CD4-positive, alpha-beta T cell treated with Interleukin-15 for 4 hours (primary cell): ENCODE measurements at regions not wholly inside any gene's neighbourhood (a gene's known extent, or its start where the extent isn't known, plus 50 kb on each side); places are given as distances from the start of the nearest gene placed in this dataset.

Experiments
- DNase-seq: peaks from one replicate; pipeline ENCODE4 v3.0.0-alpha.2; 2020; ENCODE audit warnings: low spot score

- no peak for DNase-seq
Observed at GRCh38 chr20:11588875-11589274, 328.8 kb upstream of the BTBD3 start.

DNA sequence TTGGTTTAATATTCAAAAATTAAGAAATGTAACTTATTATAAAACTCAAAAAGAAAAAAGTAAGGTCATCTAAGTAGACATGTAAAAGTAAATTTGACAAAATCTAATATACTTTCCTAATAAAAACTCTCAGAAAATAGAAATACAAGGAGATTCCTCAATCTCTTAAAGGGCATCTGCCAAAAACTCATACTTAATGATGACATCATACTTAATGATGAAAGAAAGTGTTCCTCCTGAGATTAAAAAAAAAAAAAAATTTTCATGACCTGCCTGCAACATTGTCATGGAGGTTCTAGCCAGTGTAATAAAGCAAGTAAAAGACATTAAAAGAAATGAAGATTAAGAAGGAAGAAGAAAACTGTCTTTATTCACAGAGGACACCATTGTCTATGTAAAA is 325.7 kb upstream of the BTBD3 start:
- no peak for DNase-seq

DNA sequence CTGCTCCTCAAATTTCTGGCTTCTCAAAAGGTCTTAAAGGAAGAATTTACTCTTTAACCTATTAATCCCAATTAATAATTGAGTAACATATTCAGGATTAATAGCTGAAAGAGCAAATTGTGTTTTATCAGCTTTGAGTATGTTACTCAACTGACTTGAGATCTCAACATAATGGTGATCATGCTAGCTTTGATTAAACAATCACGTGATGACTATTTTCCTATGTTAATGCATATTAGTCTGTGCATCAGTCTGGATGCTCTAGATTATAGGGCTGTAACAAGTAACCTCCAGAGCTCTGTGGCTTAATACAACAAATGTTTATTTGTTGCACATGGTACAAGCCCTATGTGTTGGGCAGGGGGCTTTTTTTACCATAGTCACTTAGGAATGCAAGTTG is 313.4 kb upstream of the BTBD3 start:
- DNase-seq = no peak

DNA sequence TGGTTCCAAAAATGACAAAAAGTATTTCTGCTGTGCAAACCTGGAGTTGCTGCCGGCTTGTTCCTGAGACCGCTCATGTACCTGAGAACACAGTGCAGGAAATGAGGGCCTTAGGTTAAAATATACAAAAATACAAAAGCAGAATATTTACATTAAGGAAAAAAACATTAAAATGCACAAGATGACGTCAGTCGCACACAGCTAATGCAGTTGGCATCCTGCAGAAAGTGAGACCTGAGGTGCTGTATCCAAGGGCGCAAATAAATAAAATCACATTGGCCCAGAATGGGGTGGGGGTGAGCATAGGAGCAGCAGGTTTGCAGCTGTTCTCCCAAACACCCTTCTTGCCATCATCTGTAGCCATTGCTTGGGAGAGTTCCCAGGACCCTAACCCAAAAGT is 310.6 kb upstream of the BTBD3 start:
- DNase-seq = no peak

- no peak for DNase-seq
Observed at GRCh38 chr20:11608736-11609135, 309.0 kb upstream of the BTBD3 start.

GRCh38 chr20:11624704-11625103 is 293.0 kb upstream of the BTBD3 start:
- no peak for DNase-seq

DNA sequence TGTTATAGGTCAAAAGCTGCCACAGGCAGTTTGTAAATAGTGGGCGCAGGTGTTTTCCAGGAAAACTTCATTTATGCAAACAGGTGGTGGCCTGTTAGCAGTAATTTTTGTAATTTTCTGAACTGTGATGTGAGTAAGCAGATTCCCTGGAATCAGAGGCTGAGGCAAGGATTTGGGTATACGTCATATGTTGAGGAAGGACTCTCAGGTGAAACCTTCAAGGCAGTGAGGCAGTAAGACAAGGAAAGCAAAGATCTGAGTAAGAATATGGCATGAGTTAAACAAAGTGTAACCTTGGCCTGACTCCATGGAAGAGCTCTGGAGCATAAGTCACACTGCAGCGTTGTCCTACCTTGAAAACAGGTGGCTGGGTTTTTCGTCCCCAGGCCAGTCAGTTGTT is 291.1 kb upstream of the BTBD3 start:
- no peak for DNase-seq

DNA sequence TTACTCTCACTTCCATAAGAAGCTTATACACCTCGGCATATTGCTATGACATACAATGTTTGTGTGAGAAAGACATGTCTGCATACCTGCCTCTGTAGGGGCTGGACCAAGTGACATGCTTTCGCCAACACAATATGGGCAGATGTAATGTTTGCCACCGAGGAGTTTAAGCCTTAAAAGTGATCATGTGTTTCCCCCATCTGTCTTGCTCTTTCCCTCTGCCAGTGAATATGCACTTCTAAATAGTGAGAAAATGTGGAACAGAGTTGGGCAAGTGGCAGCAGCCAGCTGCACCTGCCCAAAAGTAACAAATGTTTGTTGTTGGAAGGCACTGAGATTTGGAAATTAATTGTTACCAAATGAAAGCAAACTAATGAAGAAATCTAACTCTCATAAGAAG is 274.8 kb upstream of the BTBD3 start:
- no peak for DNase-seq

GRCh38 chr20:11646359-11646758 is 271.3 kb upstream of the BTBD3 start:
- DNase-seq = no peak

DNA sequence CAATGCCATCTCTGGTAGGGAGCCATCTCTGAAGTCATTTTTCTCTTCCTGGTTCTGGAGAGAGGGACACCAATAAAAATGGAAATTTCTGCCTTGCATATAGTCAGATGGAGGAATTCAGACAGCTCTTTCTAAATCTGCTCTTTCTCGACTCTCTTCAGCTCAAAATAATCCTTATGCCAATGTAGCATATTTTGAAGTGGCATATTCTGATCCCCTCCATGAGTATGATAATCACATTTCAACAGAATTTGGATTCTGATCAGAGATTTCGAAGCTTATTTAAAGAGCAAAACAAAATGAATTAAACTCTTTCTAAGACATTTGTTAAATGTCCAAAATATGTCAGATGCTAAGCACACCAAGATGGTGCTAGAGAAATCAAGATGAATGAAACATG is 267.1 kb upstream of the BTBD3 start:
- DNase-seq = no peak

DNA sequence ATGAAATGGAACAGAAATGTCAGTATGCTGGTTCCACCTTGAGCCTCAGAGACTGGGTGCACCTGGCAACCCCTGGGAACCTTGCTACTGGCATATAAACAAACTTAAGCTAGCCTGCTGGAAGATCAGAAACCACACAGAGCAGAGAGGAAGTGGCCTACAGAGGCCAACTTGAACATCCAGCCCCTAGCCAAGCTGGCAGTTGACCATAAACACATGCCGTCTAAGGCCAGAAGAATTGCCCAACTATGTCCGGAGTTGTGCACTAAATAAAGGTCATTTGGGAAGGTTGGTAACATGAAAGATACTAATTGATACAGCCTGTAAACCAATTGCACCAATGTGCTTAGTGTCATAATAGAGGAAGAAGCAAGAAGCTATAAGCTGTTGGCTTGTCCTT is 266.6 kb upstream of the BTBD3 start:
- DNase-seq = no peak

GRCh38 chr20:11651647-11652046 is 266.0 kb upstream of the BTBD3 start:
- no peak for DNase-seq

GRCh38 chr20:11652128-11652527 is 265.6 kb upstream of the BTBD3 start:
- no peak for DNase-seq

DNA sequence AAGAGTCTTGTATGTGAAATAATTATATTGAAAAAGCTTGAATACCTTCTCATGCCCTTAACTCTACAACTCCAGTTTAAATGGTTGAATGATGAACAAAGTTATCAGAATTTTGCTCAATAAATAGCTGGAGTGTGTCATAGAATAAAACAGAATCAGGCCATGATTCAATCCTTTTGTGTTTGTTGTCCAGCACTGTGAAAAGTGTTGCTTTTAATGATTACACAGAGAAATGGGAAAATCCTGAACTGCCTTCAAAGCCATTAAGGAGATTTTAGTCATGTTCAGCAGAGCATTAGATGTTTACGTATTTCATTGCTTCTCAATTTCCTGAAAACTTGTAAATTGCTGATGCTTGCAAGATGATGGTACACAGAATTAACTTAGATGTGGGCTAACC is 262.9 kb upstream of the BTBD3 start:
- DNase-seq = no peak

- no peak for DNase-seq
Observed at GRCh38 chr20:11660673-11661072, 257.0 kb upstream of the BTBD3 start.

GRCh38 chr20:11671015-11671511 is 246.6 kb upstream of the BTBD3 start:
- DNase-seq = no peak

DNA sequence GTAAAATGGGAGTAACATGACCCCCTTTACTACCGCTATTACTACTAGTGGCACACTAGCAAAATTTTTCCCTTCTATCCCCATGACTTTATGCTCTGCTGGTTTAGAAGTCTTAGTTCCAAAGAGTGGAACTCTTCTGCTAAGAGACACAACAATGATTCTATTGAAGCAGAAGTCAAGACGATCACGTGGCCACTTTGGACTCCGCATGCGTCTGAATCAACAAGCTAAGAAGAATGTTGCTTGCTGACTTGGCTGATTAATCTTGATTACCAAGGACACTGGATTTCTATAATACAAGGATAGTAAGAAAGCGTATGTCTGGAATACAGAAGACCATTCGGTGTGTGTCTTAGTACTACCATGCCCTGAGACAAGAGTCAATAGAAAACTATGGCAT is 244.7 kb upstream of the BTBD3 start:
- DNase-seq = no peak

DNA sequence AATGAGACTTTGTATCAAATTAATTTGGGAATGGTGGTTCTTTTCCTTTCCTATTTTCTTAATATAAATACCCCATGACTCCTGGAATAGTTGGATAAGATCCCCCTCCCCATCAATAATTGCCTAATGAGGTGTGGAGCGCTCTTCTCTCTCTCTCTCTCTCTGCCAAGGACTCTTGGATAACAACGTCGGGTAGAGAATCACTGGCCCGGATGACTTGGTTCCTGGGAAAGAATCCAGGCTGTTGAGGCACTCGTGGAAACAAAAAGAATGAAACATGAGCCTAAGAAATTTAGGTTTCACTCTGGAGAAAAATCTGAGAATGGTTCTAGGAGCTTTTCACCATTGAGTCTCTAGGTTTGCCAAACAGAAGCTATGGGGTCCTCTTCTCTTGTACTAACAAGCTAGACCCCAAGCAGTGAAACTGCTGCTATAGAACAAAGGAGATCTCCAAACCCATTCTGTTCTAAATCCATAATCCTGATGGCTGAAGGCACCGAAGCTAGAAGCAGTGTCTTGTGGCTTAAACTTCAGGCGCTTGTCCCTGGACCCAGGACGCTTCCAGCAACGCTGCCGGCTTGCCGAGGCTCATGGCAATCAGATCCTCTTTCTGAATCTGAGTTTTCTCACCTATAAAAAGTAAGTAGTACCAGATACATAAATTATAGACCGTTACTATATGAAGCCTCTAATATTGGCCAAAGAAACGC is 241.6 kb upstream of the BTBD3 start:
- DNase-seq = no peak

DNA sequence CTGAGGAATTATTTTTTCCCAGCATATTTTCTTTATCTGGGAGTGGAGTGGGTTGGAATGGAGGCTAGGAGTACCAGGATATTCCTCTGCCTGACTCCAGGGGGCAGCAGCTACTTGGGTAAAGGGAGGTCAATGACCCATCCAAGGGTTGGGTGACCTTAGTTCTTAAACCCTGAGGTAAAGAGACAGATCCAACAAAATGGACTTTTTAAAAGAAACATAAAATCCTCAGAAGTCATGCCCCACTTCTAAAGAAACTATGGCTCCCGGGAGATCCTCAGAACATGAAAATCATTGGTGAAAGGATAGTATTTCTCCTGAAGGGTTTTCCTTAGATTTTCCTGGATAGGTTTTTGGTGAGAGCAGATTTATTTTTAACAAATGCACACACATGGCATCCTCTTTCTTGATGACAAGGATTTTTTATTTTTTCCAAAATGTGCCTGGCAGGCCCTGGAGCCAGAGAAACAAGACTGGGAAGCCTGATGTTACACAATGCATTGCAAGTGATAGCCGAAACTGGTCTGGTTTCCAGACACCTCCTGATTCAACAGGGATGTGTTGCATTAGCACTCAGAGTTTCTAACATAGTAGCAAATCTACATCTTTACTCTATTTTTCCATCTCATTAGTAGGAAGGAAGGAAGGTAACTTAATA is 240.9 kb upstream of the BTBD3 start:
- no peak for DNase-seq

- no peak for DNase-seq
Observed at GRCh38 chr20:11677428-11677827, 240.3 kb upstream of the BTBD3 start.

- no peak for DNase-seq
Observed at GRCh38 chr20:11677836-11678235, 239.9 kb upstream of the BTBD3 start.

DNA sequence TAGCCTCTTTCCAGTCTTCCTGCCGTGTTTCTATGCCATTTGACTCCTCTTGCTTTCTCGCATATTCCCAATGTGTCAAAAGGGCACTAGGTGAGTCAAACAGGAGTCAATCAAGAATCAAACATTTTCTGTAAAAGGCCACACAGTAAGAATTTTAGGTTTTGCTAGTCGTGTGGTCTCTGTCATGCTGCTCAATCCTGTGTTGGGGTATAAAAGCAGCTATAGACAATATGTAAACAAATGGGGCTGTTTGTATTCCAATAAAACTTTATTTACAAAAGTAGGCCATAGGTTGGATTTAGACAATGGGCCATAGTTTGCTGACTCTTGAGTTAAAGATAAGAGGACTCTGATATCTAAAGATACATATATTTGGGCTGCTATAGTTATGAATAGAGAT is 235.4 kb upstream of the BTBD3 start:
- no peak for DNase-seq

GRCh38 chr20:11686195-11686594 is 231.5 kb upstream of the BTBD3 start:
- no peak for DNase-seq
